KOPT-K1 (cell line): ENCODE measurements at regions not wholly inside any gene's neighbourhood (a gene's known extent, or its start where the extent isn't known, plus 50 kb on each side); places are given as distances from the start of the nearest gene placed in this dataset.

Experiments used
- H3K27ac ChIP-seq: fragments of 200-600 bp; sonication (generic); 2 replicates; pipeline ENCODE4 v1.5.1; 2016; ENCODE audit warnings: antibody characterized with exemption, mild to moderate bottlenecking, low read depth, low read length; ENCODE audit not compliant: poor library complexity, severe bottlenecking
- H3K36me3 ChIP-seq: fragments of 200-600 bp; sonication (generic); 2 replicates; pipeline ENCODE4 v1.5.1; 2017; ENCODE audit warnings: antibody characterized with exemption, mild to moderate bottlenecking, low read length, moderate library complexity; ENCODE audit not compliant: insufficient read depth
- H3K9me3 ChIP-seq: fragments of 200-600 bp; sonication (generic); 2 replicates; pipeline ENCODE4 v1.5.1; 2017; ENCODE audit warnings: antibody characterized with exemption, low read length, mild to moderate bottlenecking; ENCODE audit not compliant: insufficient read depth, poor library complexity, severe bottlenecking

- no peaks in the 10 kb centered on the region for H3K9me3 ChIP-seq
- no peaks in the 10 kb centered on the region for H3K36me3 ChIP-seq
- no peak overlapping the region for H3K27ac ChIP-seq
These were observed 821.9 kb downstream of the DACH1 start for GRCh38 chr13:71045101-71045500.

- Histone ChIP-seq H3K36me3 (no peaks in the 10 kb centered on the region), H3K27ac (no peak overlapping the region), H3K9me3 (no peaks in the 10 kb centered on the region)
These were observed 827.6 kb downstream of the DACH1 start for GRCh38 chr13:71039440-71039839.

GRCh38 chr13:71034018-71034417 is 833.0 kb downstream of the DACH1 start:
- Histone ChIP-seq H3K36me3 (no peaks in the 10 kb centered on the region), H3K9me3 (no peaks in the 10 kb centered on the region), H3K27ac (no peak overlapping the region)

- H3K27ac ChIP-seq, result no peak overlapping the region
These were observed 834.0 kb downstream of the DACH1 start for GRCh38 chr13:71033026-71033425.

DNA sequence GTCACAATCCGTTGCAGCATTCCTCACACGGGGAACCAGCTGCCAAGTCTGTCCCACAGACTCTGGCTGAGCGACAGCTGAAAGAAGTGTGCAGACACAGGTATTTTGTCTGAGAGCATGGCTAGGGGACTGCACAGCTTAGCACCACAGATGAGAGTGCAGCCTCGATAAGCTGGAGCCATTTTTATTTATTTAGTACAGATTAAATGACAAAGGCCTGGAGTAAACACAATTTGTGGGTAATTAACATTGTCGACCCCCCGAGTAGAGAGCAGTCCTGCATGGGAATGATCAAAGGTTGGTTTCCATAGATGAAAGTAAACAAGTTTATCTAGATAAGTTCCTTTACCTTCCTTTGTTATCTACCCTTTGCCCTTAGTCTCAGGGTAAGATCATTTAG is 836.2 kb downstream of the DACH1 start:
- Histone ChIP-seq H3K9me3 (no peaks in the 10 kb centered on the region), H3K36me3 (no peaks in the 10 kb centered on the region), H3K27ac (no peak overlapping the region)

More at GRCh38 chr13:71033026-71033425, 834.0 kb downstream of the DACH1 start:
- Histone ChIP-seq H3K9me3 (no peaks in the 10 kb centered on the region), H3K36me3 (no peaks in the 10 kb centered on the region)

DNA sequence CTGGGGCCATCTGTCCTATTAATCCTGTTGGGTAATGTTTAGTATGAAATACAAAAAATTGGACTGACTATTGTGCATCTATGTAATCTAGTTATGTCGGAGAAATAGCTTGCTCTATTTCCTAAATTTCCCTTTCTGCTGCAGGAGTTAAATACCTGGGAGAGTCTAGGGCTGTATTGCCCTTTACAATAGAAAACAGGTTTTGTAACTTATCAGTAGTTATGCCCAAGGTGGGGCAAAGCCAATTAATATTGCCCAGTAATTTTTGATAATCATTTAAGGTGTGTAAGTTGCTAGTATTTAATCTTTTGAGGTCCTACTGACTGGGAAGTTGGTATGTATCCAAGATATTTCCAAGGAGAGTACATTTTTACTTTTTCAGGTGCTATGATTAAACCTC is 838.1 kb downstream of the DACH1 start:
- Histone ChIP-seq H3K36me3 (no peaks in the 10 kb centered on the region), H3K9me3 (no peaks in the 10 kb centered on the region)

GRCh38 chr13:71021825-71022422 is 845.1 kb downstream of the DACH1 start:
- Histone ChIP-seq H3K9me3 (no peaks in the 10 kb centered on the region), H3K27ac (no peak overlapping the region), H3K36me3 (no peaks in the 10 kb centered on the region)

More for the DNA sequence above, 838.1 kb downstream of the DACH1 start:
- no peak overlapping the region for H3K27ac ChIP-seq

GRCh38 chr13:71018995-71019394 is 848.0 kb downstream of the DACH1 start:
- H3K36me3 ChIP-seq, result no peaks in the 10 kb centered on the region
- H3K27ac ChIP-seq, result no peak overlapping the region
- H3K9me3 ChIP-seq, result no peaks in the 10 kb centered on the region

DNA sequence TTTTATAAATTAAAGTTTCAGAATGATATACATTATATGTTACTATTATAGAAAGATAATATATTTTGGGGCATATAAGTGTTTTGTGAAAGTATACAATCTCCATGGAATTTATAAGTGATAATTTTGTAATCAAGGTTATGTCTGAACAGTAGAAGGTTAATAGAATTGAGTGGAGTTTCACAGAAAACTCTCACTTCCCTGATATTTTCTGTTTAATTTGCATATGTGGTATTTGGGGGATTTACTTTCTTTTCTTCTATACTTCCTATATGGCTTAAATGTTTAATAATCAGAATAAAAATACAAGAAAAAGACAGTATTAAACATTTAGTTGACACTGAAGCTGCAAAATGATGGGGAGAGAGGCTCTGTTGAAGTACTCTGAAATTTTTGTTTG is 848.5 kb downstream of the DACH1 start:
- Histone ChIP-seq H3K27ac (no peak overlapping the region), H3K9me3 (no peaks in the 10 kb centered on the region), H3K36me3 (no peaks in the 10 kb centered on the region)

DNA sequence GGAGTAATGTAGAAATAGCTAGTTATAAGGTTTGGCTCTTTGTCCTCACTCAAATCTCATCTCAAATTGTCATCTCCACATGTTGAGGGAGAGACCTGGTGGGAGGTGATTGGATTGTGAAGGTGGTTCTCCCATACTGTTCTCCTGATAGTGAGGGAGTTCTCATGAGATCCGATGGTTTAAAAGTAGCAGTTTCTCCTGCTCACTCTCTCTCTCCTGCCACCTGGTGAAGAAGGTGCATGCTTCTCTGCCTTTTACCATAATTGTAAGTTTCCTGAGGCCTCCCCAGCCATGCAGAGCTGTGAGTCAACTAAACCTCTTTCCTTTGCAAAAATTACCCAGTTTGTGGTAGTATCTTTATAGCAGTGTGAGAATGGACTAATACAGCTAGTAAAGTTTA is 849.4 kb downstream of the DACH1 start:
- H3K27ac ChIP-seq, result no peak overlapping the region
- H3K9me3 ChIP-seq, result no peaks in the 10 kb centered on the region
- H3K36me3 ChIP-seq, result no peaks in the 10 kb centered on the region

DNA sequence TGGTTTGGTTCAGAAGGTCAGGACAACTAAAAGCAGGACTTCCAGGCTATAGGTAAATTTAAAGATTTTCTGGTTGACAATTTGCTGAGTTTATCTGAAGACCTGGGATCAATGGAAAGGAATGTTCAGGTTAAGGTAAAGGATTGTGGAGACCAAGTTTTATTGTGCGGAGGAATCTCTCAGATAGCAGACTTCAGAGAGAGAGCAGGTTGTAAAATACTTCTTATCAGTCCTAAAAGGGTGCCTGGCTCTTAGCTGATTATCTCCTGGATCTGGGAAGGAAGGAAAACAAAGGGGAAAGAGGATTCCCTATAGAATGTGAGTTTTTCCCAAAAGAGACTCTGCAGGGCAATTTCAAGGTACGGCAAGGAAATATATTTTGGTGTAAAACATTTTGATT is 851.5 kb downstream of the DACH1 start:
- no peak overlapping the region for H3K27ac ChIP-seq
- H3K9me3 ChIP-seq, result no peaks in the 10 kb centered on the region
- no peaks in the 10 kb centered on the region for H3K36me3 ChIP-seq

DNA sequence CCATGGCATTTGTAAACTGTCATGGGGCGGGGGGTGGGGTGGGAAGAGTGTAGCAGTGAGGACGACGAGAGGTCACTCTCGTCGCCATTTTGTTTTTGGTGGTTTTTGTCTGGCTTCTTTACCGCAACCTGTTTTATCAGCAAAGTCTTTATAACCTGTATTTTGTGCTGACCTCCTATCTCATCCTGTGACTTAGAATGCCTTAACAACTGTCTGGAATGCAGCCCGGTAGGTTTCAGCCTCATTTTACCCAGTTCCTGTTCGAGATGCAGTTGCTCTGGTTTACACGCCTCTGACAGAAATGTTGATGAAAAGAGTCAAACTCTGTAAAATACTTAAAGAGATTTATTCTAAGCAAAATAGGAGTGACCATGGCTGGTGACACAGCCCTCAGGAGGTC is 852.0 kb downstream of the DACH1 start:
- Histone ChIP-seq H3K27ac (no peak overlapping the region), H3K36me3 (no peaks in the 10 kb centered on the region), H3K9me3 (no peaks in the 10 kb centered on the region)

DNA sequence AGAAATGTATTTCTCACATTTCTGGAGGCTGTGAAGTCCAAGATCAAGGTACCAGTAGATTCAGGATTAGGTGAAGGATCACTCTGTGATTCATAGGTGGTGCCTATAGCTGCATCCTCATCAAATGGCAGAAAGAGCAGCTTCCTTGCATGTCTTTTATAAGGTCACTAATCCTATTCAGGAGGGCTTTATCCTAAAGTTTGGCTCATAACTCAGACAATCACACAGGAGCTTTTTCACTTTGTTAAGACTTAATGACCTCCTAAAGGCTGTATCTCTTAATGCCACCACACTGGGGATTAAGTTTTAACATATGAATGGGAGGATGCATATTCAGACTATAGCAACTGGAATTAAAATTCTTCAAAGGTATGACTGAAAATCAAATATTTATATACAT is 861.1 kb downstream of the DACH1 start:
- no peaks in the 10 kb centered on the region for H3K9me3 ChIP-seq
- no peak overlapping the region for H3K27ac ChIP-seq
- no peaks in the 10 kb centered on the region for H3K36me3 ChIP-seq

DNA sequence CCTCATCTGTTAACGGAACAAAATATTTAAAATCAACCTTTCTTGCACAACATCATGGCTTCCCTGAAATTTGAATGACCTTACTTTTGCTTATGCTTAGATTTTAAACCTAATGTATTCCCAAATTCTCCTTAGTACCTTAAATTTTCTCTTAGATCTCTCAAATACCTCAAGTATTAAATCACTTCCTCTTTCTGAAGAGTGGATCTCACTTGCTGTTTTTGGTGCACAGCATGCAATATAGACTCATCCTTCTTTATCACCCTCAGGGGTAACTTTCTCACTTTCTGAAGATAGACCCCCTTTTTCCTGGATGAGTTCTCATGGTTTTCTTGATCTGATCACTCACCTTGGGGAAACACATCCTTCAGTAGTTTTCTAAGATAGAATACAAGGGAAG is 871.7 kb downstream of the DACH1 start:
- no peaks in the 10 kb centered on the region for H3K36me3 ChIP-seq
- no peaks in the 10 kb centered on the region for H3K9me3 ChIP-seq
- no peak overlapping the region for H3K27ac ChIP-seq

DNA sequence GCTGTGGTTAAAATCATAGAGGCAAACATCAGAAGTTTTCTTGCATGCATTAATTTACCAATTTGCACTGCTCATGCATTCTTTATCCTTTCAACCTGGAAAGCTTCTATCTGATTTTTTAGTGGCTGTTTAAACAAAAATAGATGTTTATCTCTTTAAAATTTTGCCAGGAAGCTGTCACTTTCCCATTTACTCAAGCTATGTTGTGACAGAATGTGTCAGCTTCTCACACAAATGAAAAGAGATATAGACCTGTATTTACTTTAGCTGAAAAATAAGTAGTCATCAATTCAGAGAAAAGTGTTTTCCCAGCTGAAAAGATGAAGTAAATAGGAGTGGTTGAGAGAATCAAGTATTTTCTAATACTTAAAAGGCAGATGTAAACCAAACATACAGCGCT is 872.8 kb downstream of the DACH1 start:
- no peaks in the 10 kb centered on the region for H3K36me3 ChIP-seq
- no peak overlapping the region for H3K27ac ChIP-seq
- H3K9me3 ChIP-seq, result no peaks in the 10 kb centered on the region

- Histone ChIP-seq H3K36me3 (no peaks in the 10 kb centered on the region), H3K27ac (no peak overlapping the region), H3K9me3 (no peaks in the 10 kb centered on the region)
These were observed 878.8 kb upstream of the KLHL1 start for GRCh38 chr13:70987043-70987442.
